ENCODE measurements at regions not wholly inside any gene's neighbourhood (a gene's known extent, or its start where the extent isn't known, plus 50 kb on each side); places are given as distances from the start of the nearest gene placed in this dataset.

DNA sequence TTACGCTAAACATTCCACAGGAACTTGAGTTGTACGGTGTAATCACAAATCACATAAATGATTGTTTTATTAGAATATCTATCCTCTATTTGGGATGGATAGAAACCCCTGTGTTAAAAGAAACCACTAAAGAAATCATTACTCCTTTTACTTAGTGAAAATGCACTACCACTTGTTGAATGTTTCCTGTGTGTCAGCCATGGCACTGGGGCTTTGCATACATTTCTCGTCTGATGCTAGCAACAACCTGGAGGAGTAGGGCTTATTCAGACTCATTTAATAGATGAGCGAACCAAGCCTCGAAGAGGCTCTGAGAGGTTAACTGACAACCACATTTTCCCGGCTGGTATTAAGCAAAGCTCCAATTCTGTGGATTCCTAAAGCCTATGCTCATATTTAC, 60.5 kb upstream of the PELI1 start:
- H3K27me3 Mint-ChIP-seq (ENCODE audit: low read depth, poor library complexity) = peaks cover 3% of the 10 kb centered on the region
- H3K4me1 Mint-ChIP-seq = peaks cover 44% of the 10 kb centered on the region
- peaks cover 4% of the 10 kb centered on the region for H3K9me3 Mint-ChIP-seq
- no peak for DNase-seq
- peak overlapping the region; percentile 98 for H3K27ac Mint-ChIP-seq
- H3K4me3 Mint-ChIP-seq = peak overlapping the region; percentile 23
- no peaks in the 10 kb centered on the region for H3K36me3 Mint-ChIP-seq (ENCODE audit: low read depth)
- TF ChIP-seq, protein P1, sequence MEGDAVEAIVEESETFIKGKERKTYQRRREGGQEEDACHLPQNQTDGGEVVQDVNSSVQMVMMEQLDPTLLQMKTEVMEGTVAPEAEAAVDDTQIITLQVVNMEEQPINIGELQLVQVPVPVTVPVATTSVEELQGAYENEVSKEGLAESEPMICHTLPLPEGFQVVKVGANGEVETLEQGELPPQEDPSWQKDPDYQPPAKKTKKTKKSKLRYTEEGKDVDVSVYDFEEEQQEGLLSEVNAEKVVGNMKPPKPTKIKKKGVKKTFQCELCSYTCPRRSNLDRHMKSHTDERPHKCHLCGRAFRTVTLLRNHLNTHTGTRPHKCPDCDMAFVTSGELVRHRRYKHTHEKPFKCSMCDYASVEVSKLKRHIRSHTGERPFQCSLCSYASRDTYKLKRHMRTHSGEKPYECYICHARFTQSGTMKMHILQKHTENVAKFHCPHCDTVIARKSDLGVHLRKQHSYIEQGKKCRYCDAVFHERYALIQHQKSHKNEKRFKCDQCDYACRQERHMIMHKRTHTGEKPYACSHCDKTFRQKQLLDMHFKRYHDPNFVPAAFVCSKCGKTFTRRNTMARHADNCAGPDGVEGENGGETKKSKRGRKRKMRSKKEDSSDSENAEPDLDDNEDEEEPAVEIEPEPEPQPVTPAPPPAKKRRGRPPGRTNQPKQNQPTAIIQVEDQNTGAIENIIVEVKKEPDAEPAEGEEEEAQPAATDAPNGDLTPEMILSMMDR (IDR thresholded peaks at IDR 0.05) = no peak

- Mint-ChIP-seq H3K4me1 (peaks cover 44% of the 10 kb centered on the region), H3K4me3 (no peak overlapping the region), H3K27me3 (ENCODE audit: low read depth, poor library complexity) (peaks cover 3% of the 10 kb centered on the region), H3K27ac (no peak overlapping the region), H3K36me3 (ENCODE audit: low read depth) (no peaks in the 10 kb centered on the region), H3K9me3 (peaks cover 4% of the 10 kb centered on the region)
- DNase-seq = no peak
- TF ChIP-seq, protein P1 (IDR thresholded peaks at IDR 0.05) = no peak
Observed at GRCh38 chr2:64205415-64205814, 61.2 kb upstream of the PELI1 start.

DNA sequence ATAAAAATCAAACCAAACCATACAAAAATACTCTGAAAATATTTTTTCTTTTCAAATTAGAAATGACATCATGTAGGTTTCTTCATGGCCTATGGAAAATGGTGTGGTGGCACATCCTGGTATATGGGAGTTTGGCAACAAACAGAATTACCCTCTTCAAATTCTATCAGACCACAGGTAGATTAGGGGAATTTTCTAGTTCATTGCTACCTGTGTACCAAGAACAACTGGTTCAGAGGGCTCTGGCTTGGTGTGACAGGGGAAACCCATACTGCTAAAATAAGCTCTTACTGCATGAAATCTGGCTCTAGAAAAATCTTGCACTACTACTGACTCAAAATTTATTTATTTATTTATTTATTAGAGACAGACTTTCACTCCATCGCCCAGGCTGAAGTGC, 63.4 kb upstream of the PELI1 start:
- DNase-seq = no peak
- TF ChIP-seq, protein P1 (IDR thresholded peaks at IDR 0.05) = no peak
- H3K36me3 Mint-ChIP-seq (ENCODE audit: low read depth) = no peaks in the 10 kb centered on the region
- no peaks in the 10 kb centered on the region for H3K9me3 Mint-ChIP-seq
- H3K4me3 Mint-ChIP-seq = no peak overlapping the region
- no peak overlapping the region for H3K27ac Mint-ChIP-seq
- H3K27me3 Mint-ChIP-seq (ENCODE audit: low read depth, poor library complexity) = peaks cover 3% of the 10 kb centered on the region
- H3K4me1 Mint-ChIP-seq = peaks cover 37% of the 10 kb centered on the region

DNA sequence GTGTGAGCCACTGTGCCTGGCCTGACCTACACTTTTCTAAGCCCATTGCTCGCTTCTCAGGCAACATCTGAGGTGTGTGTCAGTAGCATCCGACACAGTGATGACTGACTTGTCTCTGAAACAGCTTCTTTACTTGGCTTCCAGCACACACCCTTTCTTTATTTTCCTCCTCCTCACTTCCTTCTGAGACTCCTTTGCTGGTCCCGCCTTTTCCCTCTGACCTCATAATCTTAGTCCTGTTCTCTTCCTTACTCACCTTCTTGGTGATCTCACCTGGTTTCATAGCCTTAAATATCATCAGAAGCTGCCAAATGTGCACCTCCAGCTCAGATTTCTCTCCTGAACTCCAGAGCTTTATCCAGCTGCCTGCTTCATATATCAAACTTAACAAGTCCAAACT, 66.6 kb upstream of the PELI1 start:
- H3K27ac Mint-ChIP-seq = no peak overlapping the region
- H3K36me3 Mint-ChIP-seq (ENCODE audit: low read depth) = no peaks in the 10 kb centered on the region
- no peak for DNase-seq
- H3K9me3 Mint-ChIP-seq = no peaks in the 10 kb centered on the region
- no peak overlapping the region for H3K4me3 Mint-ChIP-seq
- TF ChIP-seq, protein P1 (IDR thresholded peaks at IDR 0.05) = no peak
- H3K27me3 Mint-ChIP-seq (ENCODE audit: low read depth, poor library complexity) = peaks cover 3% of the 10 kb centered on the region
- peaks cover 7% of the 10 kb centered on the region for H3K4me1 Mint-ChIP-seq

DNA sequence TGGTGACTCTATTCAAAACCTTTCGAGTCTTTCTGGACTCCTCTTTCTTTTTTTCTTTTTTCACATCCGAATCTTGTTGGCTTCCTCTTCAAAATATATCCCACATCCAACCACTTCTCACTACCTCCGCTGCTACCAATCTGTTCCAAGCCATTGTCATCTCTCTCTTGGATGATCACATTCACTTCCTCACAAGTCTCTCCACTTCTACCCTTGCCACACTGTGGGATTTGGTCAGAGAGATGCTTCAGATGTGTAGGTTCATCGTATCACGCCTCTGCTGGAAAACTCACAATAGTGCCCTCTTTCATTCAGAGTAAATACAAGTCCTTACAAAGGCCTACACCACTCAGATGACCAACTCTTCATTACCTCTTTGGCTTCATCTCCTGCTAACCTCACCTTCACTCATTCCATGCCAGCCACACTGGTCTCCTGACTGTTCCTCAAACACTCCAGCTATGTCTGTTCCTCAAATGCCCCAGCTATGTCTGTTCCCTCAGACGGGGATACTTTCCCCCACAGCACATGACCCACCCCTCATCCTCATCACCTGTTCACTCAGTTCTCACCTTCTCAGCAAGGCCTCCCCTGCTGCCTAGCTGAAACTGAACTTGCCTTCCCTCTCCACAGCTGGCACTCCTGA, 67.2 kb upstream of the PELI1 start:
- TF ChIP-seq, protein P1 (IDR thresholded peaks at IDR 0.05) = no peak
- Mint-ChIP-seq H3K27ac (no peak overlapping the region), H3K4me3 (no peak overlapping the region), H3K27me3 (ENCODE audit: low read depth, poor library complexity) (peaks cover 3% of the 10 kb centered on the region), H3K9me3 (no peaks in the 10 kb centered on the region), H3K4me1 (peaks cover 7% of the 10 kb centered on the region), H3K36me3 (ENCODE audit: low read depth) (no peaks in the 10 kb centered on the region)
- no peak for DNase-seq

DNA sequence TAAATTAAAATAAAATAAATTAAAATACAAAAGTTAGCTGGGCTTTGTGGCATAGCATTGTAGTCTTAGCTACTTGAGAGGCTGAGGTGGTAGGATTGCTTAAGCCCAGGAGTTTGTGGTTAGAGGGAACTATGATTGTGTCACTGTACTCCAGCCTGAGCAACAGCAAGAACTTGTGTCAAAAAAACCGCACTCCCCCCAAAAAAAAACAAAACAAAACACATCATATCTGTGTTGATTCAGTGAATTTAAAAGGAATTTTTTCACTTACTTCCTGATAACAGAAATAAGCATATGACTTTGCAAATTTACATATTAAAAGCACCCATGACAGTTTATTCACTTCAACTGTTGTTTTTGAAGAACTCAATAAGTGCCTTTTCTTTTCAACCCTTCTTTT, 68.1 kb upstream of the PELI1 start:
- H3K27ac Mint-ChIP-seq = no peak overlapping the region
- no peaks in the 10 kb centered on the region for H3K36me3 Mint-ChIP-seq (ENCODE audit: low read depth)
- peaks cover 7% of the 10 kb centered on the region for H3K4me1 Mint-ChIP-seq
- no peak for DNase-seq
- H3K27me3 Mint-ChIP-seq (ENCODE audit: low read depth, poor library complexity) = peaks cover 3% of the 10 kb centered on the region
- TF ChIP-seq, protein P1 (IDR thresholded peaks at IDR 0.05) = no peak
- no peak overlapping the region for H3K4me3 Mint-ChIP-seq
- H3K9me3 Mint-ChIP-seq = no peaks in the 10 kb centered on the region
